CD4-positive, alpha-beta T cell (primary cell): ENCODE measurements at regions not wholly inside any gene's neighbourhood (a gene's known extent, or its start where the extent isn't known, plus 50 kb on each side); places are given as distances from the start of the nearest gene placed in this dataset.
A peak's percentile ranks its signal among the peaks of the same experiment; 100 is the strongest.

Source experiments
- ATAC-seq: fragments of 200-7000 bp; cut with Tn5 transposase; one replicate; pipeline ENCODE4 v1.10.0; 2022; ENCODE audit warnings: mild to moderate bottlenecking; ENCODE audit not compliant: poor library complexity
- CTCF ChIA-PET: fragments of 350-600 bp; sonication (Branson Sonifier 250); formaldehyde crosslinking; loops from one replicate; lab custom pipeline; 2021; ENCODE audit warnings: antibody characterized with exemption, inconsistent platforms; lab: Charles Lee
- POLR2A ChIA-PET: fragments of 350-600 bp; sonication (Branson Sonifier 250); formaldehyde crosslinking; loops from one replicate; lab custom pipeline; 2021; ENCODE audit warnings: antibody characterized with exemption, inconsistent platforms; lab: Charles Lee
- DNase-seq, 14 experiments: peaks; one replicate each; pipeline ENCODE4 v3.0.0-alpha.2; 2013 to 2020; ENCODE audit warnings: mixed read lengths in 2 of 14
- H3K27ac ChIP-seq, 2 donors: one replicate each; pipeline versions ENCODE4 v1.5.1 to v1.7.0; 2013; ENCODE audit warnings: low read length in 2 of 2, low read depth in 1 of 2, mild to moderate bottlenecking in 1 of 2
- H3K27me3 ChIP-seq, 2 experiments: 1 replicate in 1 of 2; 2 replicates in 1 of 2; pipeline versions ENCODE4 v1.6.1 to v1.7.0; 2013; ENCODE audit warnings: low read length in 2 of 2, control low read depth in 1 of 2, mild to moderate bottlenecking in 1 of 2, moderate library complexity in 1 of 2; ENCODE audit not compliant: insufficient read depth in 2 of 2, control insufficient read depth in 1 of 2
- H3K36me3 ChIP-seq: one replicate; pipeline ENCODE4 v1.6.1; 2013; ENCODE audit warnings: low read length, control low read depth; ENCODE audit not compliant: insufficient read depth
- H3K4me1 ChIP-seq: one replicate; pipeline ENCODE4 v1.6.1; 2013; ENCODE audit warnings: low read length, control low read depth; ENCODE audit not compliant: insufficient read depth
- H3K4me3 ChIP-seq: one replicate; pipeline ENCODE4 v1.5.1; 2013; ENCODE audit warnings: mild to moderate bottlenecking, low read length, moderate library complexity
- H3K9me3 ChIP-seq, 2 experiments: 1 replicate in 1 of 2; 2 replicates in 1 of 2; pipeline versions ENCODE4 v1.6.1 to v1.7.0; 2013; ENCODE audit warnings: low read length in 2 of 2, mild to moderate bottlenecking in 2 of 2, control low read depth in 1 of 2, moderate library complexity in 1 of 2; ENCODE audit not compliant: control insufficient read depth in 1 of 2, insufficient read depth in 1 of 2
- H3K27ac Mint-ChIP-seq: one replicate; pipeline ENCODE4 v1.8.0; 2020; ENCODE audit warnings: mixed read lengths
- H3K27me3 Mint-ChIP-seq: one replicate; pipeline ENCODE4 v1.8.0; 2021; ENCODE audit warnings: mixed read lengths
- H3K36me3 Mint-ChIP-seq: one replicate; pipeline ENCODE4 v1.8.0; 2021; ENCODE audit warnings: low read depth, mixed read lengths
- H3K4me1 Mint-ChIP-seq: one replicate; pipeline ENCODE4 v1.8.0; 2021; ENCODE audit warnings: low read depth, mixed read lengths
- H3K4me3 Mint-ChIP-seq: one replicate; pipeline ENCODE4 v1.8.0; 2020; ENCODE audit warnings: mild to moderate bottlenecking, mixed read lengths
- H3K9me3 Mint-ChIP-seq: one replicate; pipeline ENCODE4 v1.8.0; 2020; ENCODE audit warnings: mixed read lengths
- intact Hi-C, 2 experiments: fragments of 100-400 bp; cut with DNase I in 1 of 2; cut with micrococcal nuclease in 1 of 2; formaldehyde crosslinking; loops; one replicate each; pipeline versions ENCODE4 v1.15.1 to v1.9.0; 2023 to 2025; cut with DNase I, micrococcal nuclease
- TF ChIP-seq, protein P1 (sequence below): fragments of 200-600 bp; IDR thresholded peaks from one replicate; pipeline ENCODE4 v1.8.0; 2022; ENCODE audit warnings: antibody characterized with exemption, mild to moderate bottlenecking

GRCh38 chr11:134582770-134583095, 170.7 kb upstream of the B3GAT1 start:
- no peaks in the 10 kb centered on the region for H3K36me3 Mint-ChIP-seq
- Histone ChIP-seq H3K36me3 (no peaks in the 10 kb centered on the region), H3K4me1 (no peaks in the 10 kb centered on the region), H3K4me3 (no peak overlapping the region), H3K27ac (no peak overlapping the region), H3K9me3 (peaks cover 0 to 6% of the 10 kb centered on the region in 2 experiments), H3K27me3 (peaks cover 0 to 7% of the 10 kb centered on the region in 2 experiments)
- peaks cover 37% of the 10 kb centered on the region for H3K27me3 Mint-ChIP-seq
- DNase-seq: no peak
- ChIA-PET CTCF (no interaction called here), POLR2A (no interaction called here)
- TF ChIP-seq, protein P1, sequence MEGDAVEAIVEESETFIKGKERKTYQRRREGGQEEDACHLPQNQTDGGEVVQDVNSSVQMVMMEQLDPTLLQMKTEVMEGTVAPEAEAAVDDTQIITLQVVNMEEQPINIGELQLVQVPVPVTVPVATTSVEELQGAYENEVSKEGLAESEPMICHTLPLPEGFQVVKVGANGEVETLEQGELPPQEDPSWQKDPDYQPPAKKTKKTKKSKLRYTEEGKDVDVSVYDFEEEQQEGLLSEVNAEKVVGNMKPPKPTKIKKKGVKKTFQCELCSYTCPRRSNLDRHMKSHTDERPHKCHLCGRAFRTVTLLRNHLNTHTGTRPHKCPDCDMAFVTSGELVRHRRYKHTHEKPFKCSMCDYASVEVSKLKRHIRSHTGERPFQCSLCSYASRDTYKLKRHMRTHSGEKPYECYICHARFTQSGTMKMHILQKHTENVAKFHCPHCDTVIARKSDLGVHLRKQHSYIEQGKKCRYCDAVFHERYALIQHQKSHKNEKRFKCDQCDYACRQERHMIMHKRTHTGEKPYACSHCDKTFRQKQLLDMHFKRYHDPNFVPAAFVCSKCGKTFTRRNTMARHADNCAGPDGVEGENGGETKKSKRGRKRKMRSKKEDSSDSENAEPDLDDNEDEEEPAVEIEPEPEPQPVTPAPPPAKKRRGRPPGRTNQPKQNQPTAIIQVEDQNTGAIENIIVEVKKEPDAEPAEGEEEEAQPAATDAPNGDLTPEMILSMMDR: no peak
- intact Hi-C loops: no loop called here
- no peak overlapping the region for H3K4me3 Mint-ChIP-seq
- no peaks in the 10 kb centered on the region for H3K9me3 Mint-ChIP-seq
- ATAC-seq: no peak
- no peak overlapping the region for H3K27ac Mint-ChIP-seq
- H3K4me1 Mint-ChIP-seq: peaks cover 6% of the 10 kb centered on the region

DNA sequence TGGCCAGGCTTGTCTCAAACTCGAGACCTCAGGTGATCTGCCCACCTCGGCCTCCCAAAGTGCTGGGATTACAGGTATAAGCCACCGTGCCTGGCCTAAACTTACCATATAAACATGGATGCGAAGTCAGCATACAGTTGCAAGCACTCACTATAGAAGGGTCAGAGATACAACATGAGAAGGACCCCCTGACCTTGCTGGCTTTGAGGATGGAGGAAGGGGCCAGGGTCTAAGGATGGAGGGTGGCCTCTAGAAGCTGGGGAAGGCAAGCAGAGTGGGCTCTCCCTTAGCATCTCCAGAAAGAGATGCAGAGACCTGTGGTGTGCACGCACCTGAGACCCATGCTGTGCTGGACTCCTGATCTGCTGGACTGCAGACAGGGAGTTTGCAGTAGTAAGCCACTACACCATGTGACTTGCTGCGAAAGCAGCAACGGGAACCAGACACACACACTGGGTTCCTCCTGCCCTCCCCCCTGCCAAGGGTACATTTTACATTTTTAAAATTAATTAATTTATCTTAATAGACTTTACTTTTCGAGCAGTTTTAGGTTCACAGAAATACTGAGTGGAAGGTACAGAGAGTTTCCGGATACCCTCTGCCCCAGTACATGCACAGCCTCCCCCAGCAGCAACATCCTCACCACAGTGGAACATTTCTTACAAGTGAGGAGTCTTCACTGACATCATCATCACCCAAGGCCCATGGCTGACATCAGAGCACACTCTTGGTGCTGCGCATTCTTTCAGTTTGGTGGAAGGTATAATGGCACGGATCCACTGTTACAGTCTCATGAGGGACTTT, 170.1 kb upstream of the B3GAT1 start:
- DNase-seq (peak in 1 of 14 experiments; percentile 29), ATAC-seq (no peak)
- Histone ChIP-seq H3K9me3 (peaks cover 0 to 6% of the 10 kb centered on the region in 2 experiments), H3K4me3 (no peak overlapping the region), H3K4me1 (no peaks in the 10 kb centered on the region), H3K27me3 (peaks cover 0 to 7% of the 10 kb centered on the region in 2 experiments), H3K27ac (no peak overlapping the region), H3K36me3 (no peaks in the 10 kb centered on the region)
- Mint-ChIP-seq H3K36me3 (no peaks in the 10 kb centered on the region), H3K27me3 (peaks cover 35% of the 10 kb centered on the region), H3K4me3 (no peak overlapping the region), H3K4me1 (peaks cover 6% of the 10 kb centered on the region), H3K27ac (no peak overlapping the region), H3K9me3 (no peaks in the 10 kb centered on the region)
- TF ChIP-seq, protein P1: no peak
- POLR2A ChIA-PET: no interaction called here
- intact Hi-C loops: no loop called here
- CTCF ChIA-PET: no interaction called here

- H3K9me3 Mint-ChIP-seq: no peaks in the 10 kb centered on the region
- POLR2A ChIA-PET: no interaction called here
- Histone ChIP-seq H3K27ac (no peak overlapping the region), H3K9me3 (peaks cover 0 to 6% of the 10 kb centered on the region in 2 experiments), H3K4me1 (no peaks in the 10 kb centered on the region), H3K27me3 (peaks cover 0 to 6% of the 10 kb centered on the region in 2 experiments), H3K36me3 (no peaks in the 10 kb centered on the region), H3K4me3 (no peak overlapping the region)
- no peaks in the 10 kb centered on the region for H3K36me3 Mint-ChIP-seq
- ATAC-seq: no peak
- no peak for DNase-seq
- no peak overlapping the region for H3K4me3 Mint-ChIP-seq
- intact Hi-C loops: no loop called here
- peaks cover 6% of the 10 kb centered on the region for H3K4me1 Mint-ChIP-seq
- TF ChIP-seq, protein P1: no peak
- CTCF ChIA-PET: no interaction called here
- peaks cover 25% of the 10 kb centered on the region for H3K27me3 Mint-ChIP-seq
- no peak overlapping the region for H3K27ac Mint-ChIP-seq
Measured at GRCh38 chr11:134581121-134581626, 169.1 kb upstream of the B3GAT1 start.
